ENCODE measurements at regions not wholly inside any gene's neighbourhood (a gene's known extent, or its start where the extent isn't known, plus 50 kb on each side); places are given as distances from the start of the nearest gene placed in this dataset.
"Not testable (repeated sequence)": the region's sequence is repeated elsewhere in the genome, so short reads cannot be mapped to it uniquely, and the experiment has no call there.

GRCh38 chr18:59848002-59848401, 51.8 kb upstream of the PMAIP1 start:
- no peaks in the 10 kb centered on the region for H3K36me3 Mint-ChIP-seq
- H3K27ac Mint-ChIP-seq = no peak overlapping the region

GRCh38 chr18:59847491-59847846, 52.3 kb upstream of the PMAIP1 start:
- DNase-seq (ENCODE audit: low spot score in 2 of 2, unreplicated experiment in 2 of 2); H3K9me3 Mint-ChIP-seq; H3K4me1 Mint-ChIP-seq; H3K27me3 Mint-ChIP-seq (ENCODE audit: low read depth); H3K27ac Mint-ChIP-seq; H3K36me3 Mint-ChIP-seq; H3K4me3 Mint-ChIP-seq: not testable (repeated sequence)

More at GRCh38 chr18:59848002-59848401, 51.8 kb upstream of the PMAIP1 start:
- no peak overlapping the region for H3K4me3 Mint-ChIP-seq
- no peak for TF ChIP-seq CTCF (IDR thresholded peaks at IDR 0.05; ENCODE audit: unreplicated experiment)
- H3K27me3 Mint-ChIP-seq (ENCODE audit: low read depth) = peaks cover 5% of the 10 kb centered on the region
- H3K9me3 Mint-ChIP-seq = no peaks in the 10 kb centered on the region
- peaks cover 2% of the 10 kb centered on the region for H3K4me1 Mint-ChIP-seq
- DNase-seq (ENCODE audit: low spot score in 2 of 2, unreplicated experiment in 2 of 2) = no peak

GRCh38 chr18:59846814-59847490, 52.8 kb upstream of the PMAIP1 start:
- no peak for DNase-seq (ENCODE audit: low spot score in 2 of 2, unreplicated experiment in 2 of 2)
- H3K4me1 Mint-ChIP-seq = peaks cover 2% of the 10 kb centered on the region
- H3K27me3 Mint-ChIP-seq (ENCODE audit: low read depth) = peaks cover 5% of the 10 kb centered on the region
- no peak overlapping the region for H3K4me3 Mint-ChIP-seq
- H3K27ac Mint-ChIP-seq = no peak overlapping the region
- no peaks in the 10 kb centered on the region for H3K36me3 Mint-ChIP-seq
- no peaks in the 10 kb centered on the region for H3K9me3 Mint-ChIP-seq
- no peak for TF ChIP-seq CTCF (IDR thresholded peaks at IDR 0.05; ENCODE audit: unreplicated experiment)

- Mint-ChIP-seq H3K4me1 (peaks cover 6% of the 10 kb centered on the region), H3K9me3 (no peaks in the 10 kb centered on the region), H3K36me3 (no peaks in the 10 kb centered on the region), H3K4me3 (no peak overlapping the region), H3K27ac (no peak overlapping the region), H3K27me3 (ENCODE audit: low read depth) (peaks cover 5% of the 10 kb centered on the region)
- DNase-seq (ENCODE audit: low spot score in 2 of 2, unreplicated experiment in 2 of 2) = no peak
- TF ChIP-seq CTCF (IDR thresholded peaks at IDR 0.05; ENCODE audit: unreplicated experiment) = no peak
Observed at GRCh38 chr18:59842947-59843346, 56.8 kb upstream of the PMAIP1 start.

GRCh38 chr18:59839931-59840685, 59.7 kb upstream of the PMAIP1 start:
- H3K27ac Mint-ChIP-seq = no peak overlapping the region
- H3K4me1 Mint-ChIP-seq = peaks cover 11% of the 10 kb centered on the region
- no peak for DNase-seq (ENCODE audit: low spot score in 2 of 2, unreplicated experiment in 2 of 2)
- no peak for TF ChIP-seq CTCF (IDR thresholded peaks at IDR 0.05; ENCODE audit: unreplicated experiment)
- H3K27me3 Mint-ChIP-seq (ENCODE audit: low read depth) = peaks cover 10% of the 10 kb centered on the region
- no peak overlapping the region for H3K4me3 Mint-ChIP-seq
- no peaks in the 10 kb centered on the region for H3K36me3 Mint-ChIP-seq
- H3K9me3 Mint-ChIP-seq = no peaks in the 10 kb centered on the region

- TF ChIP-seq CTCF (IDR thresholded peaks at IDR 0.05; ENCODE audit: unreplicated experiment) = no peak
- Mint-ChIP-seq H3K9me3 (no peaks in the 10 kb centered on the region), H3K4me1 (peaks cover 11% of the 10 kb centered on the region), H3K27me3 (ENCODE audit: low read depth) (peaks cover 17% of the 10 kb centered on the region), H3K4me3 (no peak overlapping the region), H3K36me3 (no peaks in the 10 kb centered on the region), H3K27ac (no peak overlapping the region)
- no peak for DNase-seq (ENCODE audit: low spot score in 2 of 2, unreplicated experiment in 2 of 2)
Observed at GRCh38 chr18:59839246-59839645, 60.5 kb upstream of the PMAIP1 start.
